ENCODE measurements at regions not wholly inside any gene's neighbourhood (a gene's known extent, or its start where the extent isn't known, plus 50 kb on each side); places are given as distances from the start of the nearest gene placed in this dataset.

DNA sequence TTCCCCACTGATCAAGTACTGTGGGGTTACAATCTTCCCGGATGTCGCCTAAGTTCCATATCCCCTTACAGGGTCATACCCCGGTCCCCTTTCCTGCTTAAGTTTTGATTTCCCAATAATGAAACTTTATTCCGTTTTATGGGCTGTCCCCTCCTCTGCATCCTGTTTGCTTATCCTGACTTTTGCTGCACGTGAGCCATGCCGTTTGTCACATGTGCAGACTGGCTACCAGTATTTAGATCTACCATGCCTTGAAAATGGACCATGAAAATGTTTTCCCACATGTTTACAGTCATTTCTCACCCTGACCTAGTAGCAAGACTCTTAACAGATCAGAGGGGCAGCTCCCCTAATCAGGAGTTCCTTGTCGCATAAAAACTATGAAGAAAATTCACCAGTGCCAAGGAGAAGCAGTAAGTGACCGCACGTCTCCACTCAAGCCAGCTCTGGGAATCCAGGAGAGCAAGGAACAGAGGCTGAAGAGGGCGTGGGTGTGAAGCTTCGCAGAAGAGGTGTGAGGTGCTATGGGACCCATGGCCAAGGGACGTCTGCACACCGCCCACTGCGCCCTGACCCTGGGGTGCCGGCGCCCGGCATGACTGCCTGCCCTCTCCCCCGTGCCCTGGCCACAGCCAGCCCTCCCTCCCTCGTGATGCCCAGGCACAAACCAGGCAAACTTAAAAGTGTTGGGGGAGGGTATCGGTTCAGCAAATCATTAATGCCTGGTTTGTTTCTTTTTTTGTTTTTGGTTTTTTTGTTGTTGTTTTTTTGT is 440.8 kb upstream of the SALL3 start:
- DNase-seq (ENCODE audit: low spot score), result no peak

DNA sequence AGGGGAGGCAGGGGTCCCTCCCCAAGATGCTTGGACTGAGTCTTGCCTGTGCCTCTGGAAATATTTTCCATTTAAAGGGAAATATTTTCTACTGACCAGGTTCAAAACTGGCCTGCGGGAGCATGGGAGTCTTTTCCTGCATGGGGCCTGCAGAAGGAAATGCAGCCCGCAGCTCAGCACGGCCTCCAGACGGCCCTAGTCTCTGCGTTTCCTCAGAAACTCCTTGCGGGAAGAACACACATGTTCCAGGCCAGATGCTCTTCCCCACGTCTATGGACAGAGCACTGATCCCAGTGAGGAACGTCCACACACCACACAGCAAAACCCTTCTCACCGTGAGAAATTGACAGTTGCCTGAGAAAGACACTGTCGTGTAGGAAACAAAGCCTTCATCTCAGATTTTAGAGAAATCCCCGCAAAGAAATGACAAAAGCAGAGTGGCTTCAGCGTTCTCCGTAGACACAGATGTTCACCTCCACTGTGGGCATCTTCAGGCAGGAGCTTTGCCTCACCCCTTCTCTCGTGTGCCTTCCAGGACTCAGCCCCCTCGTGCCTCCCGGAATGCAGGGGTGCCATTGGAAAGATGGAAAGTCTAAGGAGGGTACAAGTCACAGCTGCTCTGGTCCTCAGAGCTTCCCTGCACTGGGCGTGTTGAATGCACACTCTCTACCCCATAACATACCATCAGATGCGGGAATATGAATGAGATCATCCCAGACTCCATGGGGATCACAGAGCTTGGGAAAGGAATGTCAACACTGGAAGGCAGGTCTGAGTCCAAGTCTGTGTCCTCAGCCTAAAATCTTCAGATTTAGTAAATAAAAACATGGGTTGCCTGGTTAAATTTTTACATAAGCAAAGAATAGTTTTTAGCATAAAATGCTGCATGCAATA is 438.7 kb upstream of the SALL3 start:
- DNase-seq (ENCODE audit: low spot score), result no peak

DNA sequence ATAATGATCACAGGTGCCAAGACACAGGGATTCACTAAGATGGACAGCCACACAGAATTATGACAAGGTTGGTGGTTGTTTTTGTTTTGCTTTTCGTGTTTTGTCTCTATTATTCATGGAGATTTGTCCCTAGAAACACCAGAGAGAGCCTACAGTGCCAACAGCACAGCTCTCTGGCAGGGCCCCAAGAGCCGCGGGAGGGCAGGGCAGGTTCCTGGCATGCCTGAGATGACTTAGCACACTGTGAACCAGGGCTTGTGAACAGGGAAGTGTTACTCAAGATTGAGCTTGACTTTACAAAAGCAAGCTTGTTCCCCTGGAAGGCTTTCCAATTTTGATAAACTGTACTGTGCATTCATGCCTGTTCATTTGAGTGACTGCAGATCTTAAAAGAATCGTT is 437.4 kb upstream of the SALL3 start:
- DNase-seq (ENCODE audit: low spot score), result no peak

DNA sequence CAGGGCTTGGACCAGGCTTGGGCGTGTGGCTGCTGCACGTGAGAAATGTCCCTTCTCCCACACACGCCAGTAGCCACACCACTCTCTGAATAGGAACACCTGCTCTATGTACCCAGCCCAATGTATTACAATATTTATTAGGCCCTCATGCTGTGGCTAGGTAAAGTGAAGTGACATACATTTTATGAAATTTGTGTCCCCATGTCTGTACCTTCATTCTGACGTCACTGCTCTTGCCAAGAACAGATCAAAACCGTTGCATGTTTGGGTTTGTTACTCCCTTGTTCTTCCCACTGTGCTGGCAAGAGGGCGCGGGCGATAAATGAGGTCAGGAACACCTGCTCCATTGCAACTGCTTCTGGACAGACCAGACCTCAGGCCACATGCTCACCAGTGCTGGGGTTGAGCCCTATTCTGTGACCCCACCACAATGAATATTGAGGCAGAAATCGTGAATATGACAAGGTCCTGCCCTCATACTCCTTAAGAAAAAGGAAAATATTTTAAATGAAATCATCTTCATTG is 436.4 kb upstream of the SALL3 start:
- DNase-seq (ENCODE audit: low spot score), result no peak

DNA sequence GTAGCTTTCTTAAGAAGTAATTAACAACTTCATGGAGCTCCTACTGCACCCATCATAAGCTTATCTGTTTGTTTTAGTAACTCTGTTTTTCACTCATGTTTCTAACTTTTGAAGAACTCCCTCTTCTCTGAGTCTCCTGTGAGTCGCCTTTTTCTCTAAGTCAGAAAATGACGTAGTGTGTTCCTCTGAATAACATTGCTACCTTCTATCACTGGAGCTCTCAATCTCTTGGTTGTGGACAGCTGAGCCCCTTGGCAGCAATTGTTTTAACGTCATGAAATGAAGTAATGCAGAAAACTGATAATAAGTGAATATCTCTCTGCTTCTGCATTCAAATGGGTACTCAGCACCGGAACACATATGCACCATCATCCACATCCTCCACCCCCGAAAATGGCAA is 433.3 kb upstream of the SALL3 start:
- DNase-seq (ENCODE audit: low spot score), result no peak

DNA sequence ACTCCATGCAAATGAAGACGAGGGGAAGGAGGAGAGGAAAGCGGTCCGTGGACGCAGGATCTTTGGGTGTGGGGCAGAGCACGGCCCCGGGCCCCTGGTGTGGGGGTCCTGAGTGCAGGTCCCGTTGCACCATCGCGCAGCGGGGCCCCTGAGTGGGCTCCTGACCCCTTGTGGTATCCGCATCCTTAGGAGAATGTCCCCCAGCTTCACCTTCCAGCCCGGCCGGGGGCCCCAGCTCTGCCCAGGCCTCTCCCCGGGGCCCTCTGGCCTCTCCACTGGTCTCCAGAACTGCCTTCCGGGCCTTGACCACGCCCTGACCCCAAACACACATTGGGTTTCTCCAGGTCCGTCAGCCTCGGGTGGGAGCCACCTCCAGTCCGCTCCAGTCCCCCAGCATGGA is 431.8 kb upstream of the SALL3 start:
- no peak for DNase-seq (ENCODE audit: low spot score)

DNA sequence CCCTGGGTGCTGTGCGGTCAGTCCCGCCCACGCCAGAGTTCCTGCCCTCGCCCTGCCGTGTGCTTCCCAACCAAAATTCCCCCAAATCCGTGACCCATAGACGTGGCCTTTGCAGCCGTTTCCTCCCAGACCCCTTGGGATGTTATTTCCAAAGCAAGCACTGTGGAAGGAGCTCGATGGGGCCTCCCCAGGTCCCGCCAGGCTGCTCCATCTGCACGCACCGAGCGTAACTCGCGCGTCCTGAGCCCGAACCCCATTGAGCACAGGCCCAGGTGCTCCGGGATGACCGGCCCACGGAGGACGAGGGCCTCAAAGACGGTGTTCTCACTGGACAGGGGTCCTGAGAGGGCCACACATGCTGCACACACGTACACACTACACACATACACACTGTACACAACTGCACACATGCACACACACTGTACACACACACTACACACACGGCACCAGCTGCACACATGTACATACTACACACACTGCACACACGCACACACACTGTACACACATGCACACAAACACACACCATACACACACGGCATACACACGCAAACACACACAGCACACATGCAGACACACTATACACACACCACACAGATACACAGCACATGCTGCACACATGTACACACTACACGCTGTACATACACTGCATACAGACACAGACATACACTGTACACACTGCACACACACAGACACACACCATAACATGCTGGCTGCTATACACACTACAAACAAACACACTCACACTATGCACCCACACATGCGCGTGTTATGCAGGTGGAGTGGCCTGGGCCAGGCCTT is 431.2 kb upstream of the SALL3 start:
- no peak for DNase-seq (ENCODE audit: low spot score)

DNA sequence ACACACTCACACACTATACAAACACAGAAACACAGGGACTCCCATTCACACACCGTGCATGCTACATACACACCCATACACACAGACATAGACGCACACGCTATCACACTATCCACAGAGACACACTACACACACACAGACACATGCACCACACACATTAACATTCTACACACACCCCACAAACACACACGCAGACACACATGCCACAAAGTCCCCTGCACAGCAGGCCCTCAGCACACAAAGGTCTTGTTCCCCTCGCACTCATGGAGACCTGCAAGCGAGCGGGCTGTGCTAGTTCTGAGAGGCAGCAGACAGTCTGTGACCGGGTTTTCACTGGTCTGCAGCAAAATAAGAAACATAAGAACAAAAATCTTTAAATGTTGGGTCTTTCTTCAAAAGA is 429.6 kb upstream of the SALL3 start:
- DNase-seq (ENCODE audit: low spot score), result no peak

DNA sequence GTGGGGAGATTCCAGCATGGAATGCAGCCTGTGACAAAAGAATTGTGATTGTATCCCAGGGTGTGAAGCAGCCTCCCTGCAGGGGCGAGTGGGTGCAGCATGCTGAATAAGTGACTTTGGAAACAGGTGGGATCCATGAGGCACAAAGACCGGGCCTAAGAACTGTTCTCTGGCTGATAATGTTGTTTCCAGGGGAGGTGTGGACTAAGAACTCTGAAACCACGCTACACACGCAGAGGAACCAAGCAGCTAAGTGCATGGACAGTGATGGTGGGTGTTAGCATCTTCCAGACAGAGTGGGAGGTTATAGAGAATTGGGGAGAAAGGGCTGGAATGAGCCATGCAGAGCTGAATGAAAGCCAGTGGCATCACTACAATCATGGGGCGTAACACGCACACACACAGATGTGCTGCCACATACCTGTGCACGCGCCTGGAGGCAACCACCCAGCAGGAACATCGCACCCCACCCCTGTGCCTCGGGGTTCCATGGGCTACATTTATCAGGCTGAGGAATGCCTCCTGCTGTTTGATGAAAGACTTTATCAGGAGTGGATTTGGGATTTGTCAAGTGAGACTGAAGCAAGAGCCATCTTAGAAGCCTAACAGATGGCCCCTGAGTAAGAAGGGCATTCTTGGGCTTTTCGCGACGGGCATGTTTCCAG is 424.5 kb upstream of the SALL3 start:
- no peak for DNase-seq (ENCODE audit: low spot score)

DNA sequence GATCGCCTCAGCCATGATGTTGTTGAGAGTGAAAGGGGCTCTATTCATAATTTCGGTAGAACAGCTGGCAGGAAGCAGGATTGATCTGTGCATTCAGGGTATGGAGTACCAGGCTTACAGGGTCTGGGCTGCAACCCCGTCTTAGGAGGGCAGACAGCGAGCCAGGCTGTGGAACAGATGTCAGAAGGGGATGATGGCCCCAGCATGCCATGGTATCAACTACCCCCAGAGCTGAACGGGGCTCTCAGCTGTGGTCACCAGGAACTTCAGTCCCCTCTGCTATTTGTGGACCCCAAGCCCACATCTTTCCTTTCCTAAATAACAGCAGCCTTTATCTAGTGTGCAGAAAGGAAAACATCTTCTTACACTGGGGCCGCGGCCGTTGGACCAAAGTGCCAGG is 422.2 kb upstream of the SALL3 start:
- DNase-seq (ENCODE audit: low spot score), result no peak

DNA sequence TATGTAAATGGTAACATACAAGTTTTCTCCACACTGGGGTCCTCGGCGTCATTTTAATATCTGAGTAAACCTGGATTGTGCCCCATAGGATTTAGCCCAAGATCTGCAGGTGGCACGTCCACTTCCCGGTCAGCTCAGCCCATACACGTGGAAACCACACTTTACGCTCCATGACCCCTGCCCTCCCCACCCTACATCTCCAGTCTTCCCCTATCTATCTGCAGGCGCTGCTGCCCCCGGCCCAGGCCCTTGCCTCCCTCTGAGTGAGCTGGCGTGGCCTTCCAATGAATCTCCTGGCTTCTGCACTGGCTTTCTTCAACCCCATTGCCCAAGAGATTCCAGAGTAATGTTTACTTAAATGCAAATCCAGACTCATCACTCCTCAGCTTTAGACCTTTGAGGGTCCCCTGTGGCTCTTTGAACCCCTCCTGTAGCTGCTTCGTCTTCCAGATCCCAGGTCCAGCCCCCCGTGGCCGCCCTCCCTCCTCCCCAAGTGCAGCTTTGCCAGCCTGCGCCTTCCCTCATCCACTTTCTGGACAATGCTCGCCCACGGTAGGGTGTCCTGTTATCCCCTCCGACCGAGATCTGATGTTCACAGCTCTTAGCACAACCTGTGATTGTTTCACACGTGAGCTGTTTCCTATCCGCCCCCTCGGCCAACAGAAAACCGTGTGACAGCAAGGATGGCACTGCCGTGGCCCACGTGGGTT is 421.4 kb upstream of the SALL3 start:
- DNase-seq (ENCODE audit: low spot score), result no peak

DNA sequence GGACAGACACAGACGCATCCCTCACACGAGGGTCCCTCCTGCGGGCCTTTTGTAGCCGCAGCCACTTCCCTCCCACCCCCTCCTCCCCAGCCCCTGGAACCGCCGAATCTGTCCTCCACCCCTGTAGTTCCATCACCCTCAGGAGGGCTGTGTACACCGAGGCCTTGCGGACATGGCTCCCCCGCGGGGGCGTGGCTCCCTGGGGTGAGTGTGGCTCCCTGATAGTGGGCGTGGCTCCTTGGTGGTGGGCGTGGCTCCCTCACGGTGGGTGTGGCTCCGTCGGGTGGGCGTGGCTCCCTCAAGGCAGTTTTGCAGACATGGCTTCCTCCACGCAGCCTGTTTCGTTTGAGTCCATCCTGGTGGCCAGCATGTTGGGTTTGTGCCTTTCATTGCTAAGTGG is 420.7 kb upstream of the SALL3 start:
- no peak for DNase-seq (ENCODE audit: low spot score)

DNA sequence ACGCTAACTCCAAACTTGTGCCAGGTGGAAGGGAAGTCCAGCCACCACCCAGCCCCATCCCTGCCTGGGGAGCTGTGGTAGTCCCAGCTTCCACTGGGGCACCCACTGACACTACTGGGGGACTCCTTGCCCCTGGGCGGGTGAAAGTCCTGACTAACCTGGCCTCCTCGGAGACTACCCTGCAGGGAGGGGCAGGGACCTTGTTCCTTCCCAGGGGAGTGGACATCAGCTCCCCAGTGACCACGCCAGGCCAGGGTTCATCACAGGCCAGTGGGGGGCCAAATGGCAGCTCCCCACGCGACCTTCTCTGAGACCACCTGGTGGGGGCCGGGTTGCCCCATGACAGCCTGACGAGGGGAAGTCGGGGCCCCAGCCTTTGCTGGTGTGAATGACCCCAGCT is 420.0 kb upstream of the SALL3 start:
- no peak for DNase-seq (ENCODE audit: low spot score)

DNA sequence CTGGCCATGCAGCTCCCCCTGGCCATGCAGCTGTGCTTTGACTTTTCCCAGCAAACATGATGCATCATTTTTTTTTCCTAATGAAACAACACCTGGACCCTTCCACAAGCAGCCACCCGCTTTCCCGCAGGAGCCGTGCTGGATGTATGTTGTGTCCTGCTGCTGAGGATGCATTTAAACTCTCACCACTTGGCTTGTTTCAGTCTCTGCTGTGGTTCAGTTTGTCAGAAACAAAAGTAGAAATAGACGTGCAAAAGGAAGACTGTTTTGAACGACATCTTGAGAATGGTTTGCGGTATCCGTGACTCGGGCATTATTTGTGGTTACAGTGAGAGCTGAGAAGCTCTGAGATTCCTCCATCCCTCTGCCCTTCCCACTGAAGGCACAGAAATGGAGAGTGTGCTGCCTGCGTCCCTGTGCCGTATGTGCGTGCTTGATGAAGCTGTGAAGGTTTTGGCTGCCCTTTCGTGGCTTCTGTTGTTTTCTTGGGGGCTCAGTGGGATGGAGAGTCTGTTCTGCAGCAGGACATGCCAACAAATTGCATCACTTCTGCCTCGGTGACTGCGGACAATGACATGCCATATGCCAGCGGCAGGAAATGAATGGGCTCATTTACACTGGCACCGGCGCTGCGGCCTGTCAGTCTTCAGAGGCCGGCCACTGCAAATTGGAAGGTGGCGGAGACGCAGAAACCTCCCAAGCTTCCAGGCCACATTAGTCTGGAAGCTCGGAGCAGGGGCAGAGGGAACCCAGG is 417.7 kb upstream of the SALL3 start:
- no peak for DNase-seq (ENCODE audit: low spot score)

DNA sequence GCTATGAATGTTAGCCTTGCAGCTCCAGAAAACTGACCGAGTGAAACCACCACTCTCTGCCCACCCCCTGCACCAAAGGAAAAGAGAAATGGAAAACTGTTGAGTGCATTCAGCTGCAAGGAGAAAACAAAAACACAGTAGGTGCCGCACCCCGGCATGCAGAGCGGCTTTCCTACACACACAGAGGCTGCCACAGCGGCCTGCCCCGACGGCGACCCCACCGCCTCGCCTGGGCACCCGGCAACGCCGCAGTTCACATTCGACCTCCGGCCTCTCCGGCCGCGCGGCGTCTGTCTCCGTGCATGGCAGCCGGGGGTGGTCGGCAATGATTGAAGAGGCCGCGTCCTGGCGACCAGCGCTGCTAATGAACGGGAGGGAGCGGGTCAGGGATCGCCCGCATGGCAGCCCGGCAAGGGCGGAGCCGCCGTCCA is 417.1 kb upstream of the SALL3 start:
- no peak for DNase-seq (ENCODE audit: low spot score)

DNA sequence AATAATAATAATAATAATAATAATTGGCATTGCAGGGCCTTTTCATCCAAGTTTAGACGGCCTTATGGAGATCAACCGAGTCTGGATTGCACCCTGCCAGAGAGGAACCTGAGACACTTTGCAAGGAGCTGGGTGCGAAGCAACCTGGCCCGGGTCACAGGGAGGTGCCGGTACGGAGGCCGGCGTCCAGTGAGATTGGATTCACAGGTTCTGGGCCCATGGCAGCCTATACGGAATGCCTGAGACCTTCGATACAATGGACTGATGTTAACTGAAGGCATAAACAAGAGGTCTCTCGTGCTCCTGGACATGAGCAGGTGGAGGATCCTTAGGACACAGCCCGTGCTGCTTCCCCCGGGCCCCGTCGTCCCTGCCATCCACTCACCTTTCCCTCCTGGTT is 416.5 kb upstream of the SALL3 start:
- DNase-seq (ENCODE audit: low spot score), result no peak

DNA sequence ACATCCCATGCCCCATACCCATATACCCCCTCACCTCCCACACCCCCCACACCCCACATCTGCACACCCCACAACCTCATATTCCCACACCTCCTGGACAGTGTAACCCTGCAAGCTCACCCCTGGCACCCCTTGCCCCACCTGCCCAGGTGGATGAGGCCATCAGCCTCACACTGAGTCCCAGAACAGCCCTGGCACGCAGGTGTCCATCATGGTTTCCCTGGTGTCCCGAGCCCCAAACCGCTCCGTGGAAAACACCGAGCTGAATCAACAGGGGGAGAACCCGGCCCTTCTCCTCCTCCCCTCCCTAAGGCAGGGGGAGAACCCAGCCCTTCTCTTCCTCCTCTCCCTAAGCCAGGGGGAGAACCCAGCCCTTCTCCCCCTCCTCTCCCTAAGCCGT is 415.6 kb upstream of the SALL3 start:
- DNase-seq (ENCODE audit: low spot score), result no peak

DNA sequence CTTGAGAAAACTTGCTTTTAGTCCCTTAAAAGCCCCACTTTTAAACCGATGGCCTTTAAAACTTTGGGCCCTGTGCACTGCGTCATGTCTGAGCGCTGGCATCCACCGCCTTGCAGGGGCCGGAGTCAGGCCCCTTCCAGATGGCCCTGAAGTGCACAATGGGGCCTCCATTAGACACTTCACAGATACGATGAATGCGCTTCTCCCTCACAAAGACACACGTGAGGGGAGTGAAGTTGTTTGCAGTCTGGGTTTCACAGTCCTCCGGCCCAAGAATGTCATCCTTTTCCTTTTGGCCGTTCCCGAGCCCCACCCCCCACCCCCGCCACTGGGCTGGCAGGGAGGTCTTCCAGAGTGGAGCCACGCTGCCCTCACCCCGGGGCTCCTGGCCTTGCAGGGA is 415.1 kb upstream of the SALL3 start:
- DNase-seq (ENCODE audit: low spot score), result no peak

DNA sequence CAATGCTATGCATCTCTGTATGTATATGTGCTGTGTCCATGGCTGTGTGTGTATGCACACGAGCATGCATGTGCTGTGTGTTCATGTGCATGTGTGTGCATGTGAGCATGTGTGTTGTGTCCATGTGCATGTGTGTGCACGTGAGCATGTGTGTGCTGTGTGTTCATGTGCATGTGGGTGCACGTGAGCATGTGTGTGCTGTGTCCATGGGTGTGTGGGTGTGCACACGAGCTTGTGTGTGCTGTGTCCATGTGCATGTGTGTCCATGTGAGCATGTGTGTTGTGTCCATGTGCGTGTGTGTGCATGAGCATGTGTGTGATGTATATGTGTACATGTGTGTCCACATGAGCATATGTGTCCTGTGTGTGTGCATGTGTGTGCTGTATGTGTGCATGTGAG is 414.4 kb upstream of the SALL3 start:
- DNase-seq (ENCODE audit: low spot score), result no peak

DNA sequence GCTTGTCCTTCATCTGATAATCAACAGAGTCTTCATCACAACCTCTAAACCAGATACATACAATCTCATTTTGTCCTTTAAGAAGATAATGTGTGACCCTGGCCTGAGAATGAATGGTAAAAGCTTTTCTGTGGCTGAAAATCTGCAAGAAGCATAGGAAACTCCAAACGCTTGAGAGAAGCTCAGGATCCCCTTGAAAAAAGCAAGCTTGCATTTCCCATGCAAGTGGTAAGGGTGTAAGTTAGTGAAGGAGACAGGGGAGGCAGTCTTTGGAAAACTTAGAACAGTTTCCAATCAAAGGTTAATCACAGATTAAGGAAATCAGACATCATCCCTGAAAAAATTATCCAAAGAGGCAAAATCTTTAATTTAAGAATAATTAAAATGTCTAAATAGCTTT is 413.6 kb upstream of the SALL3 start:
- DNase-seq (ENCODE audit: low spot score), result no peak

DNA sequence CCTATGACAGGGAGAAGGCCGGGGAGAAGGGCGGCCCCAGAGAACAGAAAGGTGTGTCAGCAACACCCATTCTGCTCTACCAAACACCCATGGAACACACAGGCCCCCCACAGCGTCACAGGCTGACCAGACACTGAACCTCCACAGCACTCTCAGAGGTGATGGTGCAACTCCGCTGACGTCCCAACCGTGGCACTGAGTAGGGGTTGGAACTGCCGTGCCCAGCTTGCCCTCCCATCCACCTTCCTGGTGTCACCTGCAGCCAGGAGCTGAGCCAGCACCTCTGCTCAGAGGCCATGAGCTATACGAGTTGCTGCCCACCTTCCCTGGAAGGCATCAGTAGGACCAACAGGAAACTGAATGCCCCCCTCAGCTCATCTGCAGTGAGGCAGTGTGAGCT is 412.9 kb upstream of the SALL3 start:
- DNase-seq (ENCODE audit: low spot score), result no peak

All from activated CD4-positive, alpha-beta T cell treated with anti-CD3 and anti-CD28 coated beads, Interleukin-2, Interleukin-4, amounts not matched to agents 100 ng/mL and 50 ng/mL, durations not matched to agents 16 hours and 8 hours (primary cell).